Body of pancreas (tissue), 4 donors: ENCODE measurements at regions not wholly inside any gene's neighbourhood (a gene's known extent, or its start where the extent isn't known, plus 50 kb on each side); places are given as distances from the start of the nearest gene placed in this dataset.

ENCODE experiments used
- ATAC-seq: fragments of 150-250 bp; one replicate; pipeline ENCODE4 v1.9.1; 2016
- DNase-seq, 4 donors: peaks; one replicate each; pipeline ENCODE4 v3.0.0-alpha.2; 2019
- H3K27ac ChIP-seq, 4 donors: fragments of 200-600 bp; sonication (generic); 1 replicate in 3 of 4; 2 replicates in 1 of 4; pipeline versions ENCODE4 v1.5.1 to v1.6.1; 2016 to 2019; ENCODE audit warnings: mild to moderate bottlenecking in 1 of 4, mixed read lengths in 1 of 4, moderate library complexity in 1 of 4
- H3K27me3 ChIP-seq, 2 donors: fragments of 200-600 bp; sonication (generic); one replicate each; pipeline ENCODE4 v1.6.0; 2016; ENCODE audit warnings: mild to moderate bottlenecking in 1 of 2
- H3K36me3 ChIP-seq, 2 donors: fragments of 200-600 bp; sonication (generic); replicated peaks in 1 of 2; 2 replicates each; pipeline ENCODE4 v1.5.1; 2016; ENCODE audit warnings: low read depth in 2 of 2; ENCODE audit not compliant: insufficient read depth in 1 of 2
- H3K4me1 ChIP-seq: fragments of 200-600 bp; sonication (generic); one replicate; pipeline ENCODE4 v1.6.0; 2016
- H3K4me3 ChIP-seq, 2 donors: fragments of 200-600 bp; sonication (generic); 1 replicate in 1 of 2; 2 replicates in 1 of 2; pipeline ENCODE4 v1.5.1; 2016 to 2019
- H3K9me3 ChIP-seq, 3 donors: fragments of 200-600 bp; sonication (generic); 1 replicate in 2 of 3; 2 replicates in 1 of 3; pipeline ENCODE4 v1.5.1; 2016
- CTCF ChIP-seq, 7 experiments: fragments of 450-650 bp in 4 of 7; fragments of 200-600 bp in 3 of 7; sonication (generic) in 3 of 7; IDR thresholded peaks; one replicate each; pipeline ENCODE4 v1.5.1; 2016 to 2019; ENCODE audit warnings: antibody characterized with exemption in 7 of 7
- POLR2A ChIP-seq, 3 donors: fragments of 450-650 bp; IDR thresholded peaks; one replicate each; pipeline ENCODE4 v1.6.1; 2016; ENCODE audit warnings: antibody characterized with exemption in 3 of 3, mild to moderate bottlenecking in 2 of 3
- WGBS, 2 donors: methylation state at CpG; one replicate each; pipeline ENCODE4 v1.1.5; 2017; 5-methylcytosine and 5-hydroxymethylcytosine counted together
- intact Hi-C: fragments of 100-400 bp; cut with DNase I; formaldehyde crosslinking; loops from one replicate; pipeline ENCODE4 v1.15.1; 2023

GRCh38 chr14:83746336-83746735 lies 1783.6 kb upstream of the FLRT2 start:
- intact Hi-C loops, result no loop called here
- Histone ChIP-seq H3K9me3 (no peaks in the 10 kb centered on the region), H3K4me3 (no peak overlapping the region), H3K27me3 (no peaks in the 10 kb centered on the region), H3K36me3 (no peaks in the 10 kb centered on the region), H3K27ac (no peak overlapping the region), H3K4me1 (no peaks in the 10 kb centered on the region)
- no peak for DNase-seq
- ATAC-seq, result no peak
- WGBS, 2 donors, result 89 to 90% methylated on average over 3 of the region's 3 CpGs
- TF ChIP-seq POLR2A (IDR thresholded peaks at IDR 0.05) (no peak), CTCF (IDR thresholded peaks at IDR 0.05) (no peak)

- TF ChIP-seq CTCF (IDR thresholded peaks at IDR 0.05) (no peak), POLR2A (IDR thresholded peaks at IDR 0.05) (no peak)
- no peak overlapping the region for H3K27ac ChIP-seq
- H3K36me3 ChIP-seq, result no peaks in the 10 kb centered on the region
- intact Hi-C loops, result no loop called here
- WGBS, 2 donors, result 83 to 86% methylated on average over 3 of the region's 3 CpGs
- H3K27me3 ChIP-seq, result no peaks in the 10 kb centered on the region
- no peaks in the 10 kb centered on the region for H3K9me3 ChIP-seq
- no peak overlapping the region for H3K4me3 ChIP-seq
- ATAC-seq (no peak), DNase-seq (no peak)
- H3K4me1 ChIP-seq, result no peaks in the 10 kb centered on the region
These were observed 1772.0 kb upstream of the FLRT2 start for GRCh38 chr14:83757916-83758315.

- no peak for TF ChIP-seq POLR2A (IDR thresholded peaks at IDR 0.05)
- no peak for TF ChIP-seq CTCF (IDR thresholded peaks at IDR 0.05)
- DNase-seq, result no peak
- Histone ChIP-seq H3K27me3 (no peaks in the 10 kb centered on the region), H3K4me1 (no peaks in the 10 kb centered on the region), H3K36me3 (no peaks in the 10 kb centered on the region), H3K4me3 (no peak overlapping the region), H3K27ac (no peak overlapping the region), H3K9me3 (peaks cover 0 to 6% (median 0%) of the 10 kb centered on the region in 3 donors)
- intact Hi-C loops, result no loop called here
- no peak for ATAC-seq
- WGBS, 2 donors, result 74 to 85% methylated on average over 8 of the region's 8 CpGs
These were observed 1765.0 kb upstream of the FLRT2 start for GRCh38 chr14:83764656-83765599.

- Histone ChIP-seq H3K36me3 (no peaks in the 10 kb centered on the region), H3K9me3 (no peaks in the 10 kb centered on the region), H3K4me1 (no peaks in the 10 kb centered on the region), H3K4me3 (no peak overlapping the region), H3K27me3 (no peaks in the 10 kb centered on the region), H3K27ac (no peak overlapping the region)
- no peak for ATAC-seq
- intact Hi-C loops, result no loop called here
- no peak for DNase-seq
- TF ChIP-seq POLR2A (IDR thresholded peaks at IDR 0.05) (no peak), CTCF (IDR thresholded peaks at IDR 0.05) (no peak)
- 94 to 100% methylated on average over 1 of the region's 1 CpG for WGBS, 2 donors
These were observed 1752.4 kb upstream of the FLRT2 start for GRCh38 chr14:83777516-83777915.

GRCh38 chr14:83779266-83779665 lies 1750.7 kb upstream of the FLRT2 start:
- Histone ChIP-seq H3K27ac (no peak overlapping the region), H3K27me3 (no peaks in the 10 kb centered on the region), H3K9me3 (no peaks in the 10 kb centered on the region), H3K36me3 (no peaks in the 10 kb centered on the region), H3K4me3 (no peak overlapping the region), H3K4me1 (no peaks in the 10 kb centered on the region)
- 76 to 78% methylated on average over 2 of the region's 2 CpGs for WGBS, 2 donors
- ATAC-seq (no peak), DNase-seq (no peak)
- no peak for TF ChIP-seq POLR2A (IDR thresholded peaks at IDR 0.05)
- no peak for TF ChIP-seq CTCF (IDR thresholded peaks at IDR 0.05)
- intact Hi-C loops, result no loop called here
